ENCODE measurements at regions not wholly inside any gene's neighbourhood (a gene's known extent, or its start where the extent isn't known, plus 50 kb on each side); places are given as distances from the start of the nearest gene placed in this dataset.
"Not testable (repeated sequence)": the region's sequence is repeated elsewhere in the genome, so short reads cannot be mapped to it uniquely, and the experiment has no call there.

- TF ChIP-seq EZH2phosphoT487 (IDR thresholded peaks at IDR 0.05; ENCODE audit: borderline replicate concordance, low read length); CTCF (conservative IDR thresholded peaks at IDR 0.05; ENCODE audit: low read depth, low read length); EZH2 (IDR thresholded peaks at IDR 0.05; ENCODE audit: low read length, unreplicated experiment): not testable (repeated sequence)
These were observed 99.5 kb upstream of the EOMES start for GRCh38 chr3:27821609-27822008.

All from PC-3 (cell line).